ENCODE measurements at regions not wholly inside any gene's neighbourhood (a gene's known extent, or its start where the extent isn't known, plus 50 kb on each side); places are given as distances from the start of the nearest gene placed in this dataset.

- Mint-ChIP-seq H3K9me3 (no peaks in the 10 kb centered on the region), H3K27ac (peak overlapping the region; percentile 3; the same call in 1 of the 2 replicates), H3K27me3 (ENCODE audit: low read depth) (no peaks in the 10 kb centered on the region), H3K36me3 (no peaks in the 10 kb centered on the region), H3K4me1 (peaks cover 88% of the 10 kb centered on the region), H3K4me3 (no peak overlapping the region)
- ChIA-PET POLR2A (interaction anchor here (0.7 kb wide), 1 partner anchor 26 kb away, joined by 3 read pairs; no protein-coding TSS in a partner anchor), CTCF (interaction anchor here (1.2 kb wide), 1 partner anchor 78 kb away, joined by 3 read pairs; no protein-coding TSS in a partner anchor)
- TF ChIP-seq ZMAT4 (CRISPR knock-in tag; IDR thresholded peaks at IDR 0.05) (no peak), OVOL2 (CRISPR knock-in tag; IDR thresholded peaks at IDR 0.05; ENCODE audit: borderline replicate concordance) (no peak), ESRRA (CRISPR knock-in tag; IDR thresholded peaks at IDR 0.05; ENCODE audit: borderline replicate concordance) (no peak), TEAD1 (CRISPR knock-in tag; IDR thresholded peaks at IDR 0.05) (no peak), PRRX2 (CRISPR knock-in tag; IDR thresholded peaks at IDR 0.05) (no peak), KAT7 (CRISPR knock-in tag; IDR thresholded peaks at IDR 0.05; ENCODE audit: borderline replicate concordance) (no peak), TCF7 (CRISPR knock-in tag; IDR thresholded peaks at IDR 0.05; ENCODE audit: low read depth) (no peak), RORB (CRISPR knock-in tag; IDR thresholded peaks at IDR 0.05) (no peak), NFE2L1 (CRISPR knock-in tag; IDR thresholded peaks at IDR 0.05) (no peak), E2F1 (CRISPR knock-in tag; IDR thresholded peaks at IDR 0.05) (no peak), TP53 (CRISPR knock-in tag; IDR thresholded peaks at IDR 0.05) (no peak), CREM (CRISPR knock-in tag; IDR thresholded peaks at IDR 0.05) (no peak), HMGXB4 (CRISPR knock-in tag; IDR thresholded peaks at IDR 0.05) (no peak), E2F5 (CRISPR knock-in tag; IDR thresholded peaks at IDR 0.05) (no peak), ZNF423 (CRISPR knock-in tag; IDR thresholded peaks at IDR 0.05) (no peak), USF2 (CRISPR knock-in tag; IDR thresholded peaks at IDR 0.05) (no peak), ZNF263 (CRISPR knock-in tag; IDR thresholded peaks at IDR 0.05; ENCODE audit: low read depth) (no peak), USF1 (CRISPR knock-in tag; IDR thresholded peaks at IDR 0.05) (no peak)
- TF ChIP-seq, protein P1, sequence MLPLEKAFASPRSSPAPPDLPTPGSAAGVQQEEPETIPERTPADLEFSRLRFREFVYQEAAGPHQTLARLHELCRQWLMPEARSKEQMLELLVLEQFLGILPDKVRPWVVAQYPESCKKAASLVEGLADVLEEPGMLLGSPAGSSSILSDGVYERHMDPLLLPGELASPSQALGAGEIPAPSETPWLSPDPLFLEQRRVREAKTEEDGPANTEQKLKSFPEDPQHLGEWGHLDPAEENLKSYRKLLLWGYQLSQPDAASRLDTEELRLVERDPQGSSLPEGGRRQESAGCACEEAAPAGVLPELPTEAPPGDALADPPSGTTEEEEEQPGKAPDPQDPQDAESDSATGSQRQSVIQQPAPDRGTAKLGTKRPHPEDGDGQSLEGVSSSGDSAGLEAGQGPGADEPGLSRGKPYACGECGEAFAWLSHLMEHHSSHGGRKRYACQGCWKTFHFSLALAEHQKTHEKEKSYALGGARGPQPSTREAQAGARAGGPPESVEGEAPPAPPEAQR (CRISPR knock-in tag; IDR thresholded peaks at IDR 0.05): no peak
- TF ChIP-seq, protein P2, sequence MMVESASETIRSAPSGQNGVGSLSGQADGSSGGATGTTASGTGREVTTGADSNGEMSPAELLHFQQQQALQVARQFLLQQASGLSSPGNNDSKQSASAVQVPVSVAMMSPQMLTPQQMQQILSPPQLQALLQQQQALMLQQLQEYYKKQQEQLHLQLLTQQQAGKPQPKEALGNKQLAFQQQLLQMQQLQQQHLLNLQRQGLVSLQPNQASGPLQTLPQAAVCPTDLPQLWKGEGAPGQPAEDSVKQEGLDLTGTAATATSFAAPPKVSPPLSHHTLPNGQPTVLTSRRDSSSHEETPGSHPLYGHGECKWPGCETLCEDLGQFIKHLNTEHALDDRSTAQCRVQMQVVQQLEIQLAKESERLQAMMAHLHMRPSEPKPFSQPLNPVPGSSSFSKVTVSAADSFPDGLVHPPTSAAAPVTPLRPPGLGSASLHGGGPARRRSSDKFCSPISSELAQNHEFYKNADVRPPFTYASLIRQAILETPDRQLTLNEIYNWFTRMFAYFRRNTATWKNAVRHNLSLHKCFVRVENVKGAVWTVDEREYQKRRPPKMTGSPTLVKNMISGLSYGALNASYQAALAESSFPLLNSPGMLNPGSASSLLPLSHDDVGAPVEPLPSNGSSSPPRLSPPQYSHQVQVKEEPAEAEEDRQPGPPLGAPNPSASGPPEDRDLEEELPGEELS (CRISPR knock-in tag; IDR thresholded peaks at IDR 0.05): no peak
- ATAC-seq (no peak), DNase-seq (ENCODE audit: low spot score) (no peak)
Observed at GRCh38 chr13:99857738-99858137, 113.8 kb downstream of the ZIC5 start.
